Right ventricle myocardium inferior (tissue), 1 donor: ENCODE measurements at regions not wholly inside any gene's neighbourhood (a gene's known extent, or its start where the extent isn't known, plus 50 kb on each side); places are given as distances from the start of the nearest gene placed in this dataset.
"Not testable (repeated sequence)": the region's sequence is repeated elsewhere in the genome, so short reads cannot be mapped to it uniquely, and the experiment has no call there.

Experiments
- ATAC-seq: fragments of 200-7000 bp; cut with Tn5 transposase; one replicate; pipeline ENCODE4 v1.9.1; 2020; ENCODE audit warnings: mild to moderate bottlenecking, moderate library complexity
- DNase-seq: peaks from one replicate; pipeline ENCODE4 v3.0.0; 2021; ENCODE audit errors: missing footprints
- intact Hi-C: fragments of 100-400 bp; cut with DNase I; formaldehyde crosslinking; loops from one replicate; pipeline ENCODE4 v1.11.0; 2022
- donor health status: DM: no; HTN: yes; CAD: no; lungs with severe emphysema.

DNA sequence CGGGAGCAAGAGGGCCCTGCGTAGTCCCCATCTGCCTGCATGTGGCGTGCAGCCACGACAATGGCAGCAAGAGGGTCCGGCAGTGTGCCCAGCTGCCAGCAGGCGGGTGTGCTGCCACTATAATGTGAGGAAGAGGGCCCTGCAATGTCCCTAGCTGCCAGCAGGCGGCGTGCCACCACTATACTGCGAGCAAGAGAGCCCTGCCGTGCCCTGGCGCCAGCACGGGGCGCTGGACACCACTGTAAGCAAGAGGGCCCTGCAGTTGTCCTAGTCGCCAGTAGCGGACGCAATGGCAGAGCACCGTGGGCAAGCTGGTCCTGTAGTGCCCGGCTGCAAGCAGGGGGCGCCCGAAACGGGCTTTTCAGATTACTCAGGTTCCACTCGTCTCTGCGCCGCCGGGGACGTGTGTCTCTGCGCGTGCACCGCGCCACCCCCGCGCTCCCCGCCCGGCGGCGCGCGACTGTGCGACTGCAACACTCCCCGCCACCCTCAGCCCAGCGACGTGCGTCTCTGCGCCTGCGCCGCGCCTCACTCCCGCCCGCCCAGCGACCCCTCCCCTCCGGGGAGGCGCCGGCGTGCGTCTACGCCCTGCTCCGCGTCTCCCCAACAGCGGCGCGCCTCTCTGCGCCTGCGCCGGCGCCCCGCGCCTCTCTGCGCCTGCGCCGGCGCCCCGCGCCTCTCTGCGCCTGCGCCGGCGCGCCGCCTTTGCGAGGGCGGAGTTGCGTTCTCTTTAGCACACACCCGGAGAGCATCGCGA, 159.4 kb upstream of the FRG2B start:
- ATAC-seq, intact Hi-C loops: not testable (repeated sequence)
- DNase-seq = peak; percentile 50

DNA sequence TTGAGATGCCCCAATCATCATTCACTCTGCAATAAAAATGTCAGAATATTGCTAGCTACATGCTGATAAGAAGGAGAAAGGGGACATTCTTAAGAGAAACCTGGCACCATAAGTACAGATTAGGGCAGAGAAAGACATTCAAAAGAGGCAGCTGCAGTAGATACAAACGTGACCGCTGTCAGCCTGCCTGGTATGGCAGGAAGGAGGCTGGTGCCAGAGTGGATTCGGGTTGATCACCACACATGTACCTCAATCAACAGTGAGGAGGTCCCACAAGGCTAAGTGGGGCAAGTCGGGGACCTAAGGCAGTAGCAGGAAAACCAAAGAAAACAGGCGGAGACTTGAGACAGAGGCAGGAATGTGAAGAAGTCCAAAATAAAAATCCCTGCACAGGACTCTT, 158.6 kb upstream of the FRG2B start:
- intact Hi-C loops = not testable (repeated sequence)
- peak; percentile 20 for DNase-seq

DNA sequence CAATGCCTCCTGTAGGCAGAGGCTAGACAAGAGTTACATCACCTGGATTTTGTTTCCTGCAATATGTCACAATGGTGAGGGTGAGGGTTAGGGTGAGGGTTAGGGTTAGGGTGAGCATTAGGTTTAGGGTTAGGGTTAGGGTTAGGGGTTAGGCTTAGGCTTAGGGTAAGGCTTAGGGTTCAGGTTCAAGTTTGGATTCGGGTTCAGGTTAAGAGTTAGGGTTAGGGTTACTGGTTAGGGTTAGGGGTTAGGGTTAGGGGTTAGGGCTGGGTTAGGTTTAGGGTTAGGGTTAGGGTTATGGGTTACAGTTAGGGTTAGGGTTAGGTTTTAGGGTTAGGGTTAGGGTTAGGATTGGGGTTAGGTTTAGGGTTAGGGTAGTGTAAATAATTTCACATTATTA, 138.7 kb upstream of the FRG2B start:
- DNase-seq, ATAC-seq, intact Hi-C loops: not testable (repeated sequence)

More for the DNA sequence above, 158.6 kb upstream of the FRG2B start:
- not testable (repeated sequence) for ATAC-seq

DNA sequence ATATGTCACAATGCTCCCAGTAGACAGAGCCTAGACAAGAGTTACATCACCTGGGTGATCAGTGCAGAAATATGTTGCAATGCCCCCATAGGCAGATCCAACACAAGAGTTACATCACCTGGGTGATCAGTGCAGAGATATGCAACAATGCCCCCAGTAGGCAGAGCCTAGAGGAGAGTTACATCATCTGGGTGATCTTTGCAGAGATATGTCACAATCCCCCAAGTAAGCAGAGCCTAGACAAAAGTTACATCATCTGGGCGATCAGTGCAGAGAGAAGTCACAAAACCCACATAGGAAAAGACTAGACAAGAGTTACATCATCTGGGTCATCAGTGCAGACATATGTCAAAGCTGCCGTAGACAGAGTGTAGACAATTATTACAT, 138.2 kb upstream of the FRG2B start:
- DNase-seq, ATAC-seq, intact Hi-C loops: not testable (repeated sequence)

DNA sequence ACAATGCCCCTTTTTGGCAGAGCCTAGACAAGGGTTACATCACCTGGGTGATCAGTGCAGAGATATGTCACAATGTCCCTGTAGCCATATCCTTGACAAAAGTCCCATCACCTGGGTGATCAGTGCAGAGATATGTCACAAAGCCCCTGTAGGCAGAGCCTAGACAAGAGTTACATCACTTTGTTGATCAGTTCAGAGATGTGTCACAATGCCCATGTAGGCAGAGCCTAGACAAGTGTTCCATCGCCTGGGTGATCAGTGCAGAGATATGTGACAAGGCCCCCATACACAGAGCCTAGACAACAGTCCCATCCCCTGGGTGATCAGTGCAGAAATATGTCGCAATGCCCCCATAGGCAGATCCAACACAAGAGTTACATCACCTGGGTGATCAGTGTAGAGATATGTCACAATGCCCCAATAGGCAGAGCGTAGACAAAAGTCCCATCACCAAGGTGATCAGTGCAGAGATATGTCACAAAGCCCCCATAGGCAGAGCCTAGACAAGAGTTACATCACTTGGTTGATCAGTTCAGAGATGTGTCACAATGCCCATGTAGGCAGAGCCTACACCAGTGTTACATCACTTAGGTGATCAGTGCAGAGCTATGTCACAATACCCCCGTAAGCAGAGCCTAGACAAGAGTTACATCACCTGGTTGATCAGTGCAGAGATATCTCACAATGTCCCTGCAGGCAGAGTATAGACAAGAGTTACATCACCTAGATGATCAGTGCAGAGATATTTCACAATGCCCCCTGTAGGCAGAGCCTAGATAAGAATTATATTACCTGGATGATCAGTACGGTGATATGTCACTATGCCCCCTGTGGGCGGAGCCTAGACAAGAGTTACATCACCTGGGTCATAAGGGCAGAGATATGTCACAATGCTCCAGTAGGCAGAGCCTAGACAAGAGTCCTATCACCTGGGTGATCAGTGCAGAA, 137.6 kb upstream of the FRG2B start:
- ATAC-seq, DNase-seq, intact Hi-C loops: not testable (repeated sequence)

DNA sequence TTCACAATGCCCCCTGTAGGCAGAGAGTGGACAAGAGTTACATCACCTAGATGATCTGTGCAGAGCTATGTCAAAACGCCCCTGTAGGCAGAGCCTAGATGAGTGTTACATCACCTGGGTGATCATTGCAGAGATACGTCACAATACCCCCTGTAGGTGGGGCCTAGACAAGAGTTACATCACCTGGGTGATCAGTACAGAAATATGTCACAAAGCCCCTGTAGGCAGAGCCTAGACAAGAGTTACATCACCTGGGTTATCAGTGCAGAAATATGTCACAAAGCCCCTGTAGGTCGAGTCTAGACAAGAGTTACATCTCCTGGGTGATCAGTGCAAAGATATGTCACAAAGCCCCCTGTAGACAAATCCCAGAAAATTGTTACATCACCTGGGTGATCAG, 136.6 kb upstream of the FRG2B start:
- intact Hi-C loops, DNase-seq: not testable (repeated sequence)
- ATAC-seq = peak; percentile 67

DNA sequence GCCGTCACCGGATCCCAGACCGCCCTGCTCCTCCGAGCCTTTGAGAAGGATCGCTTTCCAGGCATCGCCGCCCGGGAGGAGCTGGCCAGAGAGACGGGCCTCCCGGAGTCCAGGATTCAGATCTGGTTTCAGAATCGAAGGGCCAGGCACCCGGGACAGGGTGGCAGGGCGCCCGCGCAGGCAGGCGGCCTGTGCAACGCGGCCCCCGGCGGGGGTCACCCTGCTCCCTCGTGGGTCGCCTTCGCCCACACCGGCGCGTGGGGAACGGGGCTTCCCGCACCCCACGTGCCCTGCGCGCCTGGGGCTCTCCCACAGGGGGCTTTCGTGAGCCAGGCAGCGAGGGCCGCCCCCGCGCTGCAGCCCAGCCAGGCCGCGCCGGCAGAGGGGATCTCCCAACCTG, 127.0 kb upstream of the FRG2B start:
- intact Hi-C loops, DNase-seq: not testable (repeated sequence)
- peak; percentile 68 for ATAC-seq
